ENCODE measurements at regions not wholly inside any gene's neighbourhood (a gene's known extent, or its start where the extent isn't known, plus 50 kb on each side); places are given as distances from the start of the nearest gene placed in this dataset.

DNA sequence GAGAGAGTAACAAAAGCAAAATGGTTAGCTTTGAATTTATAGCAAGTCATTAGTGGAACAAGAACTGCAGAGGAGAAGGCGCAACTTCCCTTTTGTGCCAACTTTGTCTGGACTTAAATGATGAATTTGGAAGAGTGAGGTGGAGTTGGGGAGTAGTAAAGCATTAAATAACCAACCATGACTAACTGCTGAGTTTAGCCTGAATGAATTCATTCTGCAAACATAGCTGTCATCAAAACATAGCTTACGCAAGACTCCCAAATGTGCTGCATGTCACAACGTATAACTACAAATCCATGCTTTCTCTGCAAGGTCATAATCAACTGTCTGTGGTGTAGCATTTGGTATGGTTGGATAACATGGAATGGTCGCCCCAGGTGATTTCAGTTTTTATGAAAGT, 75.9 kb upstream of the RPL34 start:
- Histone ChIP-seq H3K27ac (no peak overlapping the region), H3K4me1 (peaks cover 37% of the 10 kb centered on the region), H3K9me3 (peaks cover 54% of the 10 kb centered on the region), H3K4me3 (no peak overlapping the region), H3K9ac (no peak overlapping the region), H3K4me2 (no peak overlapping the region), H4K20me1 (no peaks in the 10 kb centered on the region), H3K27me3 (no peaks in the 10 kb centered on the region), H3K36me3 (no peaks in the 10 kb centered on the region; the same call in 1 of the 2 replicates)
- TF ChIP-seq Cebpa-rat (IDR thresholded peaks at IDR 0.05): no peak

DNA sequence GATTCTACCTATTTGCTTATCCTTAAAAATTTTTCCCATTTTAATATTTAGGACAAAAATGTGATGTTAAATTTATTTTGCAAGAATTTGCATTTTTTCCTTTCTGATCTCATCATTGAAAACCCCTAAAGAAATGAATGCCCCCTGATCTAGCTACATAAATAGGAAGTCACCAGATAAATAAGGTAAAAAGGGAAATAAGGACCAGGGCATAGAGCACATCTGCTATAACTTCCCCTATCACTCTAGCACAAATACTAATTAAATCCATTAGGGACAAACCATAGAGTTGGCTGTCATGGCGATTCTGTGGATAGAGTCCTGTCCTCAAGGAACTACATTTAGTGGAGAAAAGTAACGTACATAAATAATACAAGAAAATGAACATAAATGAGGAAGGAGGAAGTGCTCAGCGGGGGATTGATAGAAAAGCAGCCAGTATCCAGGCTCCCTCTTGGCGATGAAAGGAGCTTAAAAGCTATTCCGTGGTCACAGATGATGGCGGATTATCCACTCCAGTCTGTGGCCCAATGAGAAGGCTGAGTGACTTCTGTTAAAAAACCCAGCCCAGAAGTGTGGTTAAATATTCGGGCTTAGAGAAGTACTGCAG, 76.9 kb upstream of the RPL34 start:
- no peaks in the 10 kb centered on the region for H4K20me1 ChIP-seq
- H3K36me3 ChIP-seq: no peaks in the 10 kb centered on the region; the same call in 1 of the 2 replicates
- no peak for TF ChIP-seq Cebpa-rat (IDR thresholded peaks at IDR 0.05)
- H3K9me3 ChIP-seq: peaks cover 49% of the 10 kb centered on the region
- H3K4me1 ChIP-seq: peaks cover 43% of the 10 kb centered on the region
- H3K27me3 ChIP-seq: no peaks in the 10 kb centered on the region
- no peak overlapping the region for H3K27ac ChIP-seq
- no peak overlapping the region for H3K4me2 ChIP-seq
- H3K4me3 ChIP-seq: no peak overlapping the region
- no peak overlapping the region for H3K9ac ChIP-seq

DNA sequence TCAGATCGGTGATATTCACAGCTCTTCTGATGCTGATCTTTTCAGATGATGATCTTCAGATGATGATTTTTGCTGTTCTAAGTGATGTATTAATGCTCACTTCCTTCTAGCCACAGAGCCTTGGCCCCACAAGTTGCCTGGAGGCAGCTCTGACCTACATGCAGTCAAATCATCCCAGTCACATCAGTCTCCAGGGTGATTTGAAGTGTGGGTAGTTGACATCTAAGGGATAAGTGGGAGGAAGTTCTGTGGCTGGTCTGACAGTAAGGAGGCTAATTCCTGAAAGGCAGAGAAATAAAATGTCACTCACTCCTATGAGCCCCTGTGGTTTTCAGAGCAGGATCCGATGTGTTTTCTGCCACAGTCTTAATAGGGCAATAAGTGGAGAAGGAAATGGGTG, 79.8 kb upstream of the RPL34 start:
- Histone ChIP-seq H3K27ac (no peak overlapping the region), H3K9ac (no peak overlapping the region), H3K36me3 (no peaks in the 10 kb centered on the region), H3K4me1 (peaks cover 50% of the 10 kb centered on the region), H4K20me1 (no peaks in the 10 kb centered on the region), H3K4me2 (peak overlapping the region; percentile 56), H3K4me3 (no peak overlapping the region), H3K9me3 (peaks cover 29% of the 10 kb centered on the region), H3K27me3 (no peaks in the 10 kb centered on the region)
- TF ChIP-seq Cebpa-rat (IDR thresholded peaks at IDR 0.05): no peak

- Histone ChIP-seq H3K9ac (no peak overlapping the region), H3K4me3 (no peak overlapping the region), H3K4me2 (no peak overlapping the region), H3K36me3 (no peaks in the 10 kb centered on the region), H3K27me3 (no peaks in the 10 kb centered on the region), H4K20me1 (no peaks in the 10 kb centered on the region), H3K9me3 (peaks cover 11% of the 10 kb centered on the region), H3K27ac (no peak overlapping the region), H3K4me1 (peaks cover 73% of the 10 kb centered on the region)
- no peak for TF ChIP-seq Cebpa-rat (IDR thresholded peaks at IDR 0.05)
Observed at GRCh38 chr4:108536577-108536976, 83.8 kb upstream of the RPL34 start.

- H3K4me1 ChIP-seq: peaks cover 73% of the 10 kb centered on the region
Observed at GRCh38 chr4:108535757-108536156, 84.6 kb upstream of the RPL34 start.

GRCh38 chr4:108533876-108534275, 86.5 kb upstream of the RPL34 start:
- peak overlapping the region; percentile 87 for H3K4me2 ChIP-seq
- H3K27ac ChIP-seq: peak overlapping the region; percentile 56
- no peaks in the 10 kb centered on the region for H4K20me1 ChIP-seq
- H3K4me3 ChIP-seq: no peak overlapping the region
- H3K27me3 ChIP-seq: no peaks in the 10 kb centered on the region
- H3K4me1 ChIP-seq: peaks cover 74% of the 10 kb centered on the region
- H3K9me3 ChIP-seq: peaks cover 11% of the 10 kb centered on the region
- no peak overlapping the region; the same call in 1 of the 2 replicates for H3K9ac ChIP-seq
- H3K36me3 ChIP-seq: no peaks in the 10 kb centered on the region
- no peak for TF ChIP-seq Cebpa-rat (IDR thresholded peaks at IDR 0.05)

More at GRCh38 chr4:108535757-108536156, 84.6 kb upstream of the RPL34 start:
- H4K20me1 ChIP-seq: no peaks in the 10 kb centered on the region
- no peak overlapping the region for H3K4me3 ChIP-seq
- peak overlapping the region; percentile 48 for H3K4me2 ChIP-seq
- H3K36me3 ChIP-seq: no peaks in the 10 kb centered on the region
- no peaks in the 10 kb centered on the region for H3K27me3 ChIP-seq
- TF ChIP-seq Cebpa-rat (IDR thresholded peaks at IDR 0.05): no peak
- peaks cover 11% of the 10 kb centered on the region for H3K9me3 ChIP-seq
- peak overlapping the region; percentile 11; the same call in 1 of the 2 replicates for H3K27ac ChIP-seq
- H3K9ac ChIP-seq: no peak overlapping the region

- no peak for TF ChIP-seq Cebpa-rat (IDR thresholded peaks at IDR 0.05)
- no peaks in the 10 kb centered on the region for H3K36me3 ChIP-seq
- no peaks in the 10 kb centered on the region for H3K27me3 ChIP-seq
- H3K9me3 ChIP-seq: peaks cover 9% of the 10 kb centered on the region
- H3K9ac ChIP-seq: peak overlapping the region; percentile 2; the same call in 1 of the 2 replicates
- peak overlapping the region; percentile 56 for H3K27ac ChIP-seq
- H4K20me1 ChIP-seq: no peaks in the 10 kb centered on the region
- peak overlapping the region; percentile 87 for H3K4me2 ChIP-seq
- peaks cover 79% of the 10 kb centered on the region for H3K4me1 ChIP-seq
- no peak overlapping the region for H3K4me3 ChIP-seq
Observed at GRCh38 chr4:108533245-108533844, 87.0 kb upstream of the RPL34 start.

- Histone ChIP-seq H4K20me1 (no peaks in the 10 kb centered on the region), H3K36me3 (no peaks in the 10 kb centered on the region), H3K27me3 (no peaks in the 10 kb centered on the region), H3K9ac (no peak overlapping the region), H3K4me1 (peaks cover 85% of the 10 kb centered on the region), H3K27ac (peak overlapping the region; percentile 56), H3K4me2 (peak overlapping the region; percentile 87), H3K4me3 (no peak overlapping the region), H3K9me3 (peaks cover 3% of the 10 kb centered on the region; the same call in 1 of the 2 replicates)
- TF ChIP-seq Cebpa-rat (IDR thresholded peaks at IDR 0.05): no peak
Observed at GRCh38 chr4:108532738-108533137, 87.6 kb upstream of the RPL34 start.

GRCh38 chr4:108532187-108532586, 88.2 kb upstream of the RPL34 start:
- Histone ChIP-seq H3K27me3 (no peaks in the 10 kb centered on the region), H4K20me1 (no peaks in the 10 kb centered on the region), H3K36me3 (no peaks in the 10 kb centered on the region), H3K4me2 (peak overlapping the region; percentile 87), H3K27ac (peak overlapping the region; percentile 83), H3K4me3 (no peak overlapping the region), H3K4me1 (peaks cover 91% of the 10 kb centered on the region), H3K9ac (no peak overlapping the region), H3K9me3 (no peaks in the 10 kb centered on the region)
- no peak for TF ChIP-seq Cebpa-rat (IDR thresholded peaks at IDR 0.05)

DNA sequence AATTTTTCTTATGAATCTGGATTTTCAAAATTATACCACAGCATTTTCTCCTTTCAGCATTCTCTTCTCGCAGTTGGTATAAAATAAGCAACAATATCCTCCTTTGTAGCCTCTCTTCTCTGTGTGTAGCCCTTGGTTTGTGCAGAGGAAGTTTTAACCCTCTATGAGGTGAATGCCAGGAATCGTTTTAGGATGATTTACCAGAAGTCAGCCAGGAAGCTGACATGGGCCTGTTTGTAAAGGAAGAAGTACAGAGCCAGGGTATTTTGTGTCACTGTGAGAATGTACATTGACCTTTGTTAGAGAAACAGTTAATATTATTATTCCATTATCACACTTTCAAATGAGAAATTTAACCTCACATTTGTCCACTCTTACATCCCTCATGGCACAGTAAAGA, 88.9 kb upstream of the RPL34 start:
- Histone ChIP-seq H3K4me2 (peak overlapping the region; percentile 87), H3K4me1 (peaks cover 98% of the 10 kb centered on the region), H3K27me3 (no peaks in the 10 kb centered on the region), H3K36me3 (no peaks in the 10 kb centered on the region), H3K4me3 (no peak overlapping the region), H3K9me3 (no peaks in the 10 kb centered on the region), H3K27ac (peak overlapping the region; percentile 83), H3K9ac (peak overlapping the region; percentile 49; the same call in 1 of the 2 replicates), H4K20me1 (no peaks in the 10 kb centered on the region)
- no peak for TF ChIP-seq Cebpa-rat (IDR thresholded peaks at IDR 0.05)
